Osteoblast (primary cell): ENCODE measurements at regions not wholly inside any gene's neighbourhood (a gene's known extent, or its start where the extent isn't known, plus 50 kb on each side); places are given as distances from the start of the nearest gene placed in this dataset.
A peak's percentile ranks its signal among the peaks of the same experiment; 100 is the strongest.

Experiments used
- DNase-seq: peaks from one replicate; pipeline ENCODE4 v3.0.0; 2011; ENCODE audit warnings: low spot score, mixed read lengths; ENCODE audit not compliant: insufficient read length; ENCODE audit errors: missing footprints
- H2AFZ ChIP-seq: 2 replicates; pipeline ENCODE4 v1.6.0; 2011; ENCODE audit warnings: mild to moderate bottlenecking, low read length
- H3K27ac ChIP-seq: 2 replicates; pipeline ENCODE4 v1.5.1; 2011; ENCODE audit warnings: mild to moderate bottlenecking, low read depth, low read length, moderate library complexity
- H3K27me3 ChIP-seq: 2 replicates; pipeline ENCODE4 v1.6.0; 2012; ENCODE audit warnings: mild to moderate bottlenecking, control low read depth, inconsistent platforms, low read length, moderate library complexity; ENCODE audit not compliant: insufficient read depth
- H3K36me3 ChIP-seq: 2 replicates; pipeline ENCODE4 v1.5.1; 2011; ENCODE audit warnings: mild to moderate bottlenecking, low read length, control low read depth, moderate library complexity; ENCODE audit not compliant: insufficient read depth
- H3K4me1 ChIP-seq: 2 replicates; pipeline ENCODE4 v1.5.1; 2011; ENCODE audit warnings: mild to moderate bottlenecking, low read length, control low read depth, moderate library complexity; ENCODE audit not compliant: insufficient read depth
- H3K4me2 ChIP-seq: 2 replicates; pipeline ENCODE4 v1.6.0; 2011; ENCODE audit warnings: mild to moderate bottlenecking, low read length; ENCODE audit not compliant: insufficient read depth
- H3K4me3 ChIP-seq: fragments of 200-600 bp; sonication (generic); 3 replicates; pipeline ENCODE4 v1.5.1; 2012; ENCODE audit warnings: mild to moderate bottlenecking, low read length, inconsistent platforms; ENCODE audit not compliant: insufficient read depth
- H3K79me2 ChIP-seq: 2 replicates; pipeline ENCODE4 v1.6.0; 2012; ENCODE audit warnings: mild to moderate bottlenecking, low read length, control low read depth, inconsistent platforms; ENCODE audit not compliant: insufficient read depth
- H3K9me3 ChIP-seq: 2 replicates; pipeline ENCODE4 v1.5.1; 2011; ENCODE audit warnings: low read depth, low read length, control low read depth
- H4K20me1 ChIP-seq: 2 replicates; pipeline ENCODE4 v1.6.0; 2012; ENCODE audit warnings: mild to moderate bottlenecking, low read length, control low read depth; ENCODE audit not compliant: insufficient read depth
- TF ChIP-seq, protein P1 (sequence below): IDR thresholded peaks from 2 replicates; pipeline ENCODE4 v1.5.1; 2011; ENCODE audit warnings: mild to moderate bottlenecking, low read depth, low read length, moderate library complexity; ENCODE audit errors: extremely low read depth

DNA sequence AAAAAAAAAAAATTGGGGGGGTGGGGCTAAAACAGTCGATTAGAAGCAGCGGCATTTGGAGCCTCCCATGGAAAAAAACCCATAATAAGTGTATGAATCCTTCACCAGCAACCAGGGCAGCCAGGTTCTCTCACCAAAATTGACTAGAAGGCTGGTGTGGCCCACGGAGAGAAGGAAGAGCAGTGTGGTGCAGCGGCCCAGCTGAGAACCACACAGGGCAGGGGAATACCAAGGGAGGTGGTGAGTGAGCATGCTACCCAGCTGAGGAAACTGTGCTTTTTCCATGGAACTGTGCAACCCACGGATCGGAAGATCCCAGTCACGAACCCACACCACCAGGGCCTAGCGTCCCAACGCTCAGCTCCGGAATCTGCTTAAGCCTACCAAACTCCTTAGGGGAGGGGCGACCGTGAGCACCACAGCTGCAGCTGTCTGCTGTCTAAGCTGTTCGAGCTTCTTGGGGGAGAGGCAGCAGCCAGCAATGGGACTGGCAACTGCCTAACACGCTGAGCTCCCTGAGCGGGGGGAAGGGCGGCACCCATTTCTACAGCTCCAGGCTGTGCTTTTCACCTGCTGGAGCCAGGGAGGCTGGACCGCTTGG is 1037.2 kb upstream of the ACVR2A start:
- Histone ChIP-seq H3K79me2 (no peaks in the 10 kb centered on the region), H3K4me2 (no peak overlapping the region), H3K36me3 (no peaks in the 10 kb centered on the region), H4K20me1 (no peaks in the 10 kb centered on the region), H3K4me1 (no peaks in the 10 kb centered on the region), H3K27me3 (no peaks in the 10 kb centered on the region), H3K4me3 (no peak overlapping the region), H3K27ac (no peak overlapping the region), H2AFZ (no peak overlapping the region), H3K9me3 (no peaks in the 10 kb centered on the region)
- TF ChIP-seq, protein P1, sequence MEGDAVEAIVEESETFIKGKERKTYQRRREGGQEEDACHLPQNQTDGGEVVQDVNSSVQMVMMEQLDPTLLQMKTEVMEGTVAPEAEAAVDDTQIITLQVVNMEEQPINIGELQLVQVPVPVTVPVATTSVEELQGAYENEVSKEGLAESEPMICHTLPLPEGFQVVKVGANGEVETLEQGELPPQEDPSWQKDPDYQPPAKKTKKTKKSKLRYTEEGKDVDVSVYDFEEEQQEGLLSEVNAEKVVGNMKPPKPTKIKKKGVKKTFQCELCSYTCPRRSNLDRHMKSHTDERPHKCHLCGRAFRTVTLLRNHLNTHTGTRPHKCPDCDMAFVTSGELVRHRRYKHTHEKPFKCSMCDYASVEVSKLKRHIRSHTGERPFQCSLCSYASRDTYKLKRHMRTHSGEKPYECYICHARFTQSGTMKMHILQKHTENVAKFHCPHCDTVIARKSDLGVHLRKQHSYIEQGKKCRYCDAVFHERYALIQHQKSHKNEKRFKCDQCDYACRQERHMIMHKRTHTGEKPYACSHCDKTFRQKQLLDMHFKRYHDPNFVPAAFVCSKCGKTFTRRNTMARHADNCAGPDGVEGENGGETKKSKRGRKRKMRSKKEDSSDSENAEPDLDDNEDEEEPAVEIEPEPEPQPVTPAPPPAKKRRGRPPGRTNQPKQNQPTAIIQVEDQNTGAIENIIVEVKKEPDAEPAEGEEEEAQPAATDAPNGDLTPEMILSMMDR, result no peak
- no peak for DNase-seq

DNA sequence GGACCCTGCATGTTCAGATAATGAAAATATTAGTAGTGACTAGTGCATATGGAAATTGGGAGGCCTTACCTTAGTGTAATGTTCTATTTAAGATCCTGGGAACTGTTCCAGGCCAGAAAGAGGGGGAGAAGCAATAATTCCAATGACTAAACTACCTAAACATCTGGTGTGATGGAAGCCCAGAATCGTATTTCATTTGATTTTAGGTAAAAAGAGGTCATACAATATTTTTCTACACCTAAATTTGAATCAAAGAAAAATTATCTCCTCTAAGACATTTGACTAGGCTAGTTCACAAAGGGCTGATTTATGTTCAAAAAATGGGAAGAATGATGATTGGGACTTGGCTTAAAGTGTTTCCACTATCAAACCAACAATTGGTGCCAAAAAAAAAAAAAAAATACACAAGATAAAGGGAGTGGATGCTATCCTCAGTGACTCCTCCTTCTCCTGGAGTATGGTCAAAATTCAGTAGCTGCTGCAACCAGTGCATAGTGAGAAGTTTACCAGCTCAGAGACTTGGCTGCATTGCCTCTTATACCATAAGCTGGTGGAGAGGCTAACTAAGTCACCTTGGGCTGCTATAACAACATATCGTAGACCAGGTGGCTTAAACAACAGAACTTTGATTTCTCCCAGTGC is 1038.3 kb upstream of the ACVR2A start:
- H3K4me1 ChIP-seq, result no peaks in the 10 kb centered on the region
- TF ChIP-seq, protein P1, result no peak
- no peaks in the 10 kb centered on the region for H3K9me3 ChIP-seq
- peak; percentile 26 for DNase-seq
- no peaks in the 10 kb centered on the region for H4K20me1 ChIP-seq
- no peak overlapping the region for H2AFZ ChIP-seq
- no peaks in the 10 kb centered on the region for H3K79me2 ChIP-seq
- no peak overlapping the region for H3K4me2 ChIP-seq
- H3K36me3 ChIP-seq, result no peaks in the 10 kb centered on the region
- H3K27me3 ChIP-seq, result no peaks in the 10 kb centered on the region
- H3K27ac ChIP-seq, result no peak overlapping the region
- H3K4me3 ChIP-seq, result no peak overlapping the region

DNA sequence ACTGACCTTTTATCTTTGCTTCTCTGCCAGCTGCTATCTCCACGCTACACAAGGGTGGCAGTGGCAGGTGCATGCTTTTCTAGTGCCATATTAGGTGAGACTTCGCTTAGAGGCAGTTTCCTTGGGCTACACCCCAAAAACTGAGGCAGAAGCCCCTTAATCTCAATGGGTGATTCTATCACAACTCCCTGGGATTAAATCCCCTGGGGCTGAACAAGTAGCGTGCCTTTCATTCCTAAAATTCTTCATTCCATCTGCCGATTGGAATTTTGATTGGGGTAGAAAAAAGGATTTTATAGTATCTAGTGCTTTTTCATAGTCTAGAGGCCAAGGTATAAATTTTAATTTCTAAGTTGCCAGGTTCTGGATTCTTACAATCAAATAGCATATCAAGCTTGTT is 1040.5 kb upstream of the ACVR2A start:
- Histone ChIP-seq H3K4me1 (no peaks in the 10 kb centered on the region), H3K4me2 (no peak overlapping the region), H2AFZ (no peak overlapping the region), H3K9me3 (no peaks in the 10 kb centered on the region), H3K4me3 (no peak overlapping the region), H3K27me3 (no peaks in the 10 kb centered on the region), H3K27ac (no peak overlapping the region), H3K36me3 (no peaks in the 10 kb centered on the region), H4K20me1 (no peaks in the 10 kb centered on the region), H3K79me2 (no peaks in the 10 kb centered on the region)
- TF ChIP-seq, protein P1, result no peak
- no peak for DNase-seq

DNA sequence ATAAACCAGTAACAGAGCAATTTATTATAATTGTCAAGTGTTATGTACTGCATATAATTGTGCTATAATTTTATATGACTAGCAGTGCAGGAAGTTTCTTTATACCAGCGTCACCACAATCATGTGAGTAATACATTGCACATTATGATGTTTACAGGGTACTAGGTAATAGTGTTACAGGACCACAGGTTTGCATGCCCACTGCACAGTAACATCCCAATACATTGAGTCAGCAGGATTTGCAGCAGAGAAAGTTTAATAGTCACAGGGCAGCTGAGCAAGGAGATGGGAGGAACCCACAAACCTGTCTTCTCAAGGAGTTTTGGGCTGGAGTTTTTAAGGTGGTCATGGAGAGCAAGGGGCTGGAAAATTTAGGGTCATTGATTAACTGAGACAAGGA is 1042.9 kb upstream of the ACVR2A start:
- Histone ChIP-seq H3K27ac (no peak overlapping the region), H3K4me3 (no peak overlapping the region), H3K9me3 (no peaks in the 10 kb centered on the region), H3K4me2 (no peak overlapping the region), H3K36me3 (no peaks in the 10 kb centered on the region), H3K27me3 (no peaks in the 10 kb centered on the region), H3K79me2 (no peaks in the 10 kb centered on the region), H2AFZ (no peak overlapping the region), H3K4me1 (no peaks in the 10 kb centered on the region), H4K20me1 (no peaks in the 10 kb centered on the region)
- no peak for DNase-seq
- TF ChIP-seq, protein P1, result no peak
